Natural killer cell treated with Interleukin-12 subunit alpha and Interleukin-12 subunit beta and Interleukin-15 and Interleukin-18, amount 100 ng/mL, for 72 hours (primary cell): ENCODE measurements at regions not wholly inside any gene's neighbourhood (a gene's known extent, or its start where the extent isn't known, plus 50 kb on each side); places are given as distances from the start of the nearest gene placed in this dataset.

Source experiments
- ATAC-seq, 2 donors: fragments of 150-1000 bp; cut with Tn5 transposase in 1 of 2; sonication (Bioruptor Pico), chemical (Tn5 transposase) in 1 of 2; 2 replicates each; pipeline ENCODE4 v1.10.0; 2021
- DNase-seq: peaks from one replicate; pipeline ENCODE4 v3.0.0; 2022; ENCODE audit warnings: low spot score
- H3K27ac Mint-ChIP-seq, 2 donors: 1 replicate in 1 of 2; 2 replicates in 1 of 2; pipeline ENCODE4 v1.8.0; 2022; ENCODE audit warnings: mixed read lengths in 2 of 2, mild to moderate bottlenecking in 1 of 2, moderate library complexity in 1 of 2
- H3K27me3 Mint-ChIP-seq, 2 donors: 1 replicate in 1 of 2; 2 replicates in 1 of 2; pipeline ENCODE4 v1.8.0; 2022; ENCODE audit warnings: mixed read lengths in 2 of 2
- H3K36me3 Mint-ChIP-seq: one replicate; pipeline ENCODE4 v1.8.0; 2022; ENCODE audit warnings: mixed read lengths
- H3K4me1 Mint-ChIP-seq, 2 donors: 1 replicate in 1 of 2; 2 replicates in 1 of 2; pipeline ENCODE4 v1.8.0; 2022; ENCODE audit warnings: low read depth in 2 of 2, mixed read lengths in 2 of 2, mild to moderate bottlenecking in 1 of 2
- H3K4me3 Mint-ChIP-seq: one replicate; pipeline ENCODE4 v1.8.0; 2022; ENCODE audit warnings: mixed read lengths
- H3K9me3 Mint-ChIP-seq: 2 replicates; pipeline ENCODE4 v1.8.0; 2022; ENCODE audit warnings: mixed read lengths

DNA sequence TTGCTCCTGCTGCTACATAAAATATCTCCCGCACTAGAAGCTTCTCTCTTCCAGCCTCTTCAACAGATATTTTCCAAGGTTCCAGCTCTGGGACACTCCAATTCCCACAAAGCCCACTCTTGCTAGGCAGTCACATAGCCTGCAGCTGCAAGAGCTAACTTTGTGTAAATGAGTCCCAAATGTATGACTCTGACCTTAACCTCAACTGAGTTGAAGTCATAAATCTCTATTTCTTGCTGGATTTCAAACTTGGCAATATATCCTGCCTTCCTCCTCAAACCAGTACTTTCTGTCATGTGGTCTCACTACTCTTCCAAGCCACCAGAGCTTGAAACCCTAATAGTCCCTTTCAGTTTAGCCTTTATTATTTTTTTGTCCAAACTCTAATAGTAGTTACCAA is 315.4 kb upstream of the GRIA3 start:
- Mint-ChIP-seq H3K36me3 (no peaks in the 10 kb centered on the region), H3K9me3 (peaks cover 3% of the 10 kb centered on the region)
- no peak for DNase-seq

DNA sequence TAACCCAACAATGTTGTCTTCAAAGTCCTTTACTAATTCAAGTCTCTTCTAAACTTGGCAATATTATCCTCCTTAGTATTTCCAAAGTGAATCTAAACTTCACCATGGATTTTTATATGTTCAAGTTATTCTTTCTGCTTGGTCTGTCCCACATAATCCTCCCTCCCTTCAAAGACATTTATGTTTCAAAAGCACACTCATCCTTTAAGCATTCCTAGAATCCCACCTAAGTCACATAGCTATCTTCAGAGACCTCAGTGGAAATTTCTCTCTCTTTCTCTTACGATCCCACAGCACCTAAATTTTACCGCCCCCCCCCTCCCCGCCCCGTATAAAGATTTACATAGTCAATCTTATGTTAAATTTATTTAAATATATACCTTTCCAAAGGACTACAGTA is 314.9 kb upstream of the GRIA3 start:
- Mint-ChIP-seq H3K4me1 (no peaks in the 10 kb centered on the region), H3K27ac (no peak overlapping the region), H3K27me3 (no peaks in the 10 kb centered on the region), H3K9me3 (peaks cover 3% of the 10 kb centered on the region), H3K4me3 (no peak overlapping the region), H3K36me3 (no peaks in the 10 kb centered on the region)
- ATAC-seq (no peak), DNase-seq (no peak)

More for the DNA sequence above, 315.4 kb upstream of the GRIA3 start:
- no peaks in the 10 kb centered on the region for H3K4me1 Mint-ChIP-seq
- no peaks in the 10 kb centered on the region for H3K27me3 Mint-ChIP-seq
- ATAC-seq: no peak
- no peak overlapping the region for H3K4me3 Mint-ChIP-seq
- H3K27ac Mint-ChIP-seq: no peak overlapping the region

DNA sequence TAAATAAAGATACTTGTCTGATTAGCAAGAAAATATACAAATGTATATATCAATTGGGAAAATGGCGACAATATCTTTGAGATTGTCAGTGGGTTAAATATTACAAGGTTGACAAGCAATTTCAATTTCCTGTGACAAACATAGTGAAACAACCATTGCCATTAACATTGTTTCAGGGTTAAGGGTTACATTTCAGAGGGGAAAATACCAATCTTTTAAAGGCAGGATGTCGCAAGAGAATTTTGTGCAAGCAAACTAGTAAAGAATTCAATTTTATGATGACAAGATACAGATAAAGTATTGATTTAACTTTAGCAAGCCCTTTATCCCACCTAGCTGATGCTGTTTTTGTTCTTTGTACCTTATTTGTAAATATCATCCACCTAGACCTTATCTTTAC is 305.8 kb upstream of the GRIA3 start:
- ATAC-seq (no peak), DNase-seq (no peak)
- Mint-ChIP-seq H3K27me3 (no peaks in the 10 kb centered on the region), H3K4me3 (no peak overlapping the region), H3K9me3 (peaks cover 5% of the 10 kb centered on the region), H3K27ac (no peak overlapping the region), H3K36me3 (peaks cover 4% of the 10 kb centered on the region), H3K4me1 (no peaks in the 10 kb centered on the region)

DNA sequence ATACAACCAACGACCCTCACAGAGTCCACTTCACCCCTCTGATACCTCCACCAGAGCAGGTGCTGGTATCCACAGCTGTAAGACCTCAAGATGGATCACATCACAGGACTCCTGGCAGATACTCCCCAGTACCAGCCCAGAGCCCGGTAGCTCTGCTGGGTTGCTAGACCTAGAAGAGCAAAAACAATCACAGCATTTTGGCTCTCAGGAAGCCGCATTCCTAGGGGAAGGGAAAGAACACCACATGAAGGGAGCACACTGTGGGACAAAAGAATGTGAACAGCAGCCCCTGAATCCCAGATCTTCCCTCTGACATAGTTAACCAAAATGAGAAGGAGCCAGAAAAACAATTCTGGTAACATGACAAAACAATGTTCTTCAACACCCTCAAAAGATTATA is 303.1 kb upstream of the GRIA3 start:
- no peaks in the 10 kb centered on the region for H3K4me1 Mint-ChIP-seq
- H3K27me3 Mint-ChIP-seq: no peaks in the 10 kb centered on the region
- no peak for ATAC-seq
- H3K36me3 Mint-ChIP-seq: peaks cover 4% of the 10 kb centered on the region
- H3K4me3 Mint-ChIP-seq: no peak overlapping the region
- no peak overlapping the region for H3K27ac Mint-ChIP-seq
- peaks cover 12% of the 10 kb centered on the region for H3K9me3 Mint-ChIP-seq
- DNase-seq: no peak

DNA sequence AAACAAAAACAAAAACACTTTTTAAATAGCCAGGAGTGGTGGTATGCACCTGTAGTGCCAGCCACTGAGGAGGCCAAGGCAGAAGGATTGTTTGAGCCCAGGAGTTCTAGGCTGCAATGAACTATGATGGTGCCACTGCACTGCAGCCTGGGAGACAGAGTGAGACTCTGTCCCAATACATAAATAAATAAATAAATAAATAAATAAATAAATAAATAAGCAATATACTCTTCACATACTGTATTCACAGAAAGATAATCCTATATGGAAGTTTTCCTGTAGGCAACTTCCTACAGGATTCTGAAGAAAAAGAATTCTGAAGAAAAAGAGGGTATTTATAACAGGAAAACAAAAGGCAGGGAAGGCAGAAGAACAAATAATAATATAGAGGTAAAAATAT is 293.3 kb upstream of the GRIA3 start:
- no peak for DNase-seq
- Mint-ChIP-seq H3K4me1 (no peaks in the 10 kb centered on the region), H3K36me3 (no peaks in the 10 kb centered on the region), H3K27ac (no peak overlapping the region), H3K4me3 (no peak overlapping the region), H3K9me3 (peaks cover 6% of the 10 kb centered on the region), H3K27me3 (no peaks in the 10 kb centered on the region)
- no peak for ATAC-seq

DNA sequence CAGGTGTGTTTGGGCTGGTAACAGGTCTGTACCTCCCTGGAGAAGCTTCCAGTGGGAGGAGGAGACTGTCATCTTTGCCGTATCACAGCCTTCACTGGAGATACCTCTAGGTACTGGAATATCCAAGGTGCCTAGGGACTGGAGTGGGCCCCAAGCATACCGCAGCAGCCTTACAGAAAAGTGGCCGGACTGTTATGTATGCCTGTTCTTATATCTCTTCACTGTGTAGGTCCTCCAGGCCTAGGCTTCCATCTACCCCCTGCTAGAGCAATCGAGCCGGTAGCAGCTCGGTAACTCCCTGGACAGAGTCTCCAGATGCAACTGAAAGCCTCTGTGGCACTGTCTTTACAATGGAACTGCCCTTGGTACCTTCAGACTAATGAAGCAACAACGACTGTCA is 277.4 kb upstream of the GRIA3 start:
- Mint-ChIP-seq H3K27ac (no peak overlapping the region), H3K36me3 (no peaks in the 10 kb centered on the region), H3K27me3 (no peaks in the 10 kb centered on the region), H3K4me3 (no peak overlapping the region), H3K4me1 (no peaks in the 10 kb centered on the region), H3K9me3 (peaks cover 5% of the 10 kb centered on the region)
- no peak for DNase-seq
- no peak for ATAC-seq

DNA sequence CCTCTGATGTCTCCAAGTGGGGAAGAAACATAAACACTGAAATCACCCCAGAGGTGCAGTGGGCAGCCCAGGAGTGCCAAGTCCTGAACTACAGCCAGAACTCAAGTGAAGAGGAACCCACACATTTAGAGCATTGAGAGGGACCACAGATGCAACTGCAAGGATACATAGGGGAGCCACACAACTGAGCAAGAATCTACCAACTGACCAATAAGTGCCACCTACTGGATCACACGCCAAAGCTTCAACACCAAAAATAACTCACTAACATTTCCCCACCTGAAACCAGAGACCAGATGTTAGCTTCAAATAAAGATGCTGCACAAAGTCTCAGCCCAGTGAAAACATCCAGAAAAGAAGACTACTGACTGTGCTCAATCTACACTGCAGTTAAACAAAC is 276.7 kb upstream of the GRIA3 start:
- Mint-ChIP-seq H3K4me3 (no peak overlapping the region), H3K27me3 (no peaks in the 10 kb centered on the region), H3K36me3 (no peaks in the 10 kb centered on the region), H3K9me3 (peaks cover 5% of the 10 kb centered on the region), H3K4me1 (no peaks in the 10 kb centered on the region), H3K27ac (no peak overlapping the region)
- DNase-seq (no peak), ATAC-seq (no peak)

DNA sequence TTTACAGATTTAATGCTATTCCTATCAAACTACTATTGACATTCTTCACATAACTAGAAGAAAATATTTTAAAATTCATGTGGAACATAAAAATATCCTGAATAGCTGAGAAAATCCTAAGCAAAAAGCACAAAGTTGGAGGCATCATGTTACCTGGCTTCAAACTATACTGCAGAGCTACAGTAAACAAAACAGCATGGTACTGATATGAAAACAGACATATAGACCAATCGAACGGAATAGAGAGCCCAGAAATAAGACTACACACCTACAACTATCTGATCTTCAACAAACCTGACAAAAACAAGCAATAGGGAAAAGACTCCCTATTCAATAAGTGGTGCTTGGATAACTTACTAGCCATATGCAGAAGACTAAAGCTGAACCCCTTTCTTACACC is 273.4 kb upstream of the GRIA3 start:
- no peak overlapping the region for H3K27ac Mint-ChIP-seq
- peaks cover 10% of the 10 kb centered on the region for H3K9me3 Mint-ChIP-seq
- no peaks in the 10 kb centered on the region for H3K36me3 Mint-ChIP-seq
- no peaks in the 10 kb centered on the region for H3K4me1 Mint-ChIP-seq
- no peak for DNase-seq
- no peak overlapping the region for H3K4me3 Mint-ChIP-seq
- no peaks in the 10 kb centered on the region for H3K27me3 Mint-ChIP-seq
- no peak for ATAC-seq

DNA sequence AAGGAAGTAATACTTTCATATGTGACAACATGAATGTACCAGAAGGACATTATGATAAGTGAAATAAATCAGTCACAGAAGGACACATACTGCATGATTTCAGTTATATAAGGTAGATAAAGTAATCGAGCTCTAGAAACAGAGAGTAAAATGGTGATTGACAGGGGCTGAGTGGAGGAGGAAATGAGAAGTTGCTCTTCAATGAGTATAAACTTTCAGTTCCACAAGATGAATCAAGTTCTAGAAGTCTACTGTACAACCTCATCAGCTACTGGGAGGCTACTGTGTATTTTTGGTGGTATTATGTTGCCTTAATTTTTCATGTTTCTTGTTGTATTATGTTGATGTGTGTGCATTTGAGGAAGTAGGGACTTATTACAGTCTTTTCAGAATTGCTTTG is 270.9 kb upstream of the GRIA3 start:
- H3K9me3 Mint-ChIP-seq: peaks cover 5% of the 10 kb centered on the region
- no peak for DNase-seq
- no peak overlapping the region for H3K27ac Mint-ChIP-seq
- H3K36me3 Mint-ChIP-seq: no peaks in the 10 kb centered on the region
- no peaks in the 10 kb centered on the region for H3K4me1 Mint-ChIP-seq
- H3K27me3 Mint-ChIP-seq: no peaks in the 10 kb centered on the region
- no peak for ATAC-seq
- no peak overlapping the region for H3K4me3 Mint-ChIP-seq

DNA sequence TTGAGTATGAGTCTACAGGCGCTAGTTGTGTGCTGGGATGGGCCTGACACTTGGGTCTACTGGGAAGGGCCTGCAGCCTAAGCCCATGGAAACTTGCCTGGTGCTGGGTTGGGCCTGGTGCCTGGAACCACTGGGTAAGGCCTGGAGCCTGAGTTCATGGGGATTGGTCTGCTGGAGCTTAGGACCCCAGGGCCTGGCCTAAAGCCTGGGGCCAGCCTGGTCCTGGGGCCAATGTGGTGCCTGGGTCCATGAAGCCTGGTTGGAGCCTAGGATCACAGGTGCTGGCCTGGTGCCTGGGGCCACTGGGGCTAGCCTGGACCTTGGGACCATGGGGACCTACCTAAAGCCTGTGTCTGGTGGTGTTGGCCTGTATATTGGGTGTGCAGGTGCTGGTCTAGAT is 270.3 kb upstream of the GRIA3 start:
- H3K36me3 Mint-ChIP-seq: no peaks in the 10 kb centered on the region
- H3K27me3 Mint-ChIP-seq: no peaks in the 10 kb centered on the region
- no peak for DNase-seq
- peak in 1 of 2 donors; percentile 40 for ATAC-seq
- H3K4me1 Mint-ChIP-seq: no peaks in the 10 kb centered on the region
- no peak overlapping the region for H3K27ac Mint-ChIP-seq
- H3K4me3 Mint-ChIP-seq: no peak overlapping the region
- peaks cover 5% of the 10 kb centered on the region for H3K9me3 Mint-ChIP-seq

DNA sequence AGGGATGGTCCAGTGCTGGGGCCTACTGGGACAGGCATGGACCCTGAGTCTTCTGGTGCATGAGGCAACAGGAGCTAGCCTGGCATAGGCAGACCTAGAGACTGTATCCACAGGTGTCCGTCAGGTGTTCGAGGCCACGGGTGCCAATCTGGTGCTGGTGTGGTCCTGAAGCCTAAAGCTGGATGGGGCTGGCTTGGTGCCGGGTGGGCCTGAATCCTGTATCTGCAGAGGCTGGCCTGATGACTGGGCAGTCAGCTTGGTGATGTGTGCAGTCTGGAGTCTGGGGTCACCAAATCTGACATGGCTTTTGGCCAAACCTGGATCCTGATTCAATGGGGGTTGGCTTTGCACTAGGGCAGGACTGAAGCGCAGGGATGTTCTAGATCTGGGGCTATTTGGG is 269.8 kb upstream of the GRIA3 start:
- Mint-ChIP-seq H3K27me3 (no peaks in the 10 kb centered on the region), H3K9me3 (peaks cover 5% of the 10 kb centered on the region), H3K36me3 (no peaks in the 10 kb centered on the region), H3K4me3 (no peak overlapping the region), H3K27ac (no peak overlapping the region), H3K4me1 (no peaks in the 10 kb centered on the region)
- DNase-seq (no peak), ATAC-seq (peak in 1 of 2 donors; percentile 36)

DNA sequence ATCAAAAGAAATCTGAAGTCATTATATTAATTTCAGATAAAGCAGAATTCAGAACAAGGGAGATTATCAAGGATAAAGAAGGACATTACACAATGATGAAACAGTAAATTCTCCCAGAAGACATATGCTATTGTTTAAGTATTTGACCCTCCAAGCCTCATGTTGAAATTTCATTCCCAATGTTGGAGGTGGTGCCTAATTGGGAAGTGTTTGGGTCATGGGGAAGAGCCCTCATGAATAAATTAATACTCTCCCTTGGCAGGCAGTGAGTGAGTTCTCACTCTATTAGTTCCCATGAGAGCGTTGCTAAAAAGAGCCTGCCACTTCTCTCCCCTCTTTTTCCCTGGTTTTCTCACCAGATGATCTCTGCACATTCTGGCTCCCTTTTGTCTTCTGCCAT is 249.9 kb upstream of the GRIA3 start:
- Mint-ChIP-seq H3K4me3 (no peak overlapping the region), H3K27ac (no peak overlapping the region), H3K36me3 (no peaks in the 10 kb centered on the region), H3K9me3 (peaks cover 4% of the 10 kb centered on the region), H3K4me1 (no peaks in the 10 kb centered on the region), H3K27me3 (no peaks in the 10 kb centered on the region)
- ATAC-seq (no peak), DNase-seq (no peak)

DNA sequence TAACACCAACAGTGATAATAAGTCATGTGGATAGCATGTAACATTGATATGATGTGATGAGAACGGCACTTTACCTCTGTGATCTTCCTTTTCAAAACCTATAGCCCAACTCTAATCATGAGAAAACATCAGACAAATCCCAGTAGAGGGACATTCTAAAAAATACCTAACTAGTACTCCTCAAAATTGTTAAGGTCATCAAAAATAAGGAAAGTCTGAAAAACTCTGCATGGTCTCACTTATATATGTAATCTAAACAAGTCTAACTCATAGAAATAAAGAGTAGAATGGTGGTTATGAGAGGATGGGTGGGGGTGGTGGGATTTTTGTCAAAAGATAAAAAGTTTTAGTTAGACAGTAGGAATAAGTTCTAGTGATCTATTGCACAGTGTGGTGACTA is 243.9 kb upstream of the GRIA3 start:
- no peaks in the 10 kb centered on the region for H3K4me1 Mint-ChIP-seq
- H3K27me3 Mint-ChIP-seq: no peaks in the 10 kb centered on the region
- no peak overlapping the region for H3K27ac Mint-ChIP-seq
- H3K9me3 Mint-ChIP-seq: peaks cover 2% of the 10 kb centered on the region
- no peak overlapping the region for H3K4me3 Mint-ChIP-seq
- DNase-seq: no peak
- ATAC-seq: no peak
- H3K36me3 Mint-ChIP-seq: no peaks in the 10 kb centered on the region

DNA sequence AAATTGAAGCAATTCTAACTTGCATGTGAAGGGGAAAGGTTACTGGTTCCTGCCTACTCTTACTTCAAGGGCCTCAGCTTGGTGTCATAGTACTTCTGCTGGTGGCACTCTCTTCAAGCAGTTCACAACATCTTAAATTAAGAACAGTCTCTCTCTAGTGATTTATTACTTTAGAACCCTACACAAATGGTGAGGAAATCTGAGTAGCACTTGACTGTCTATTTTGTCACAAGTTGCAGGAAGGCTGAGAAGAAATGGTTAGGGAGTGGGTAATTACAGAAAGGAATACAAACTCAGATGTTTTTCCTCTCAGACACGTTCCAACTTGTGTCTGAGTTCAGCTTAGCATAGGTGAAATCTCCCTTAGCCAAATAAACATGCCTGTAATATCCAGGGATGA is 242.3 kb upstream of the GRIA3 start:
- H3K4me1 Mint-ChIP-seq: no peaks in the 10 kb centered on the region
- H3K27ac Mint-ChIP-seq: no peak overlapping the region
- no peaks in the 10 kb centered on the region for H3K36me3 Mint-ChIP-seq
- no peak overlapping the region for H3K4me3 Mint-ChIP-seq
- ATAC-seq: no peak
- no peaks in the 10 kb centered on the region for H3K27me3 Mint-ChIP-seq
- DNase-seq: no peak
- H3K9me3 Mint-ChIP-seq: peaks cover 2% of the 10 kb centered on the region

DNA sequence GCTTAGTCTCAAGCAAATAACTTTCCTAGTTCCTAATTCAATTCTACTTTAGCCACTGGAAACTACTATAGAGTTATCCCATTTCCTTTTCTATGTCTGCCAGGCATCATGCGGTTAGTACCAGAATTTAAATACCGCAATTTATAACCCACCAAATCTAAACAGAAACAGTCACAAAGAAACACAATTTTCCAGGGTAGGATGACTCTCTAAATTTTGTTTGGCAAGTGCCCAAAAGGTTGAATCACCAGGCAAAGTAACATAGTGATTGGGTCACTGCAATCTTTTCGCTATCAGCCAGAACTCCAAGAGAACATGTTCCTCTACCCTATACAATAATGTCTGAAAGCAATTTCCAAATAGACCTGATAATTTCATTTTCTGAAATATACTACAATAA is 240.2 kb upstream of the GRIA3 start:
- Mint-ChIP-seq H3K4me3 (no peak overlapping the region), H3K27me3 (no peaks in the 10 kb centered on the region), H3K36me3 (no peaks in the 10 kb centered on the region), H3K27ac (no peak overlapping the region), H3K9me3 (peaks cover 2% of the 10 kb centered on the region), H3K4me1 (no peaks in the 10 kb centered on the region)
- no peak for DNase-seq
- ATAC-seq: no peak
